GM19239 (cell line): ENCODE measurements at regions not wholly inside any gene's neighbourhood (a gene's known extent, or its start where the extent isn't known, plus 50 kb on each side); places are given as distances from the start of the nearest gene placed in this dataset.

Experiments
- DNase-seq: peaks from one replicate; pipeline ENCODE4 v3.0.0; 2011; ENCODE audit warnings: low spot score; ENCODE audit not compliant: insufficient read length
- FAIRE-seq: peaks from 2 replicates; lab custom pipeline; 2011; peaks lifted over from hg19 to GRCh38; lab: Jason Lieb, UNC

- DNase-seq (no peak), FAIRE-seq (no peak)
Observed at GRCh38 chr4:160825644-160826338, 1338.0 kb downstream of the FSTL5 start.

GRCh38 chr4:160826339-160826679, 1337.5 kb downstream of the FSTL5 start:
- DNase-seq = no peak
- FAIRE-seq = no peak

GRCh38 chr4:160831165-160831922, 1332.5 kb downstream of the FSTL5 start:
- DNase-seq (no peak), FAIRE-seq (no peak)

- DNase-seq (no peak), FAIRE-seq (no peak)
Observed at GRCh38 chr4:160835789-160836188, 1328.0 kb downstream of the FSTL5 start.

- DNase-seq (no peak), FAIRE-seq (no peak)
Observed at GRCh38 chr4:160836431-160836830, 1327.4 kb downstream of the FSTL5 start.

- no peak for FAIRE-seq
Observed at GRCh38 chr4:160846121-160846520, 1317.7 kb downstream of the FSTL5 start.

GRCh38 chr4:160847228-160847627, 1316.6 kb downstream of the FSTL5 start:
- DNase-seq (no peak), FAIRE-seq (no peak)

More at GRCh38 chr4:160846121-160846520, 1317.7 kb downstream of the FSTL5 start:
- no peak for DNase-seq

- FAIRE-seq (no peak), DNase-seq (no peak)
Observed at GRCh38 chr4:160848489-160848888, 1315.3 kb downstream of the FSTL5 start.

GRCh38 chr4:160848901-160849760, 1314.7 kb downstream of the FSTL5 start:
- FAIRE-seq = no peak
- DNase-seq = no peak

GRCh38 chr4:160864253-160864652, 1299.5 kb downstream of the FSTL5 start:
- DNase-seq (no peak), FAIRE-seq (no peak)

- FAIRE-seq = no peak
Observed at GRCh38 chr4:160869899-160870298, 1293.9 kb downstream of the FSTL5 start.

GRCh38 chr4:160872491-160872890, 1291.3 kb downstream of the FSTL5 start:
- no peak for FAIRE-seq
- DNase-seq = no peak

More at GRCh38 chr4:160869899-160870298, 1293.9 kb downstream of the FSTL5 start:
- DNase-seq = no peak

GRCh38 chr4:160877087-160877790, 1286.6 kb downstream of the FSTL5 start:
- FAIRE-seq (no peak), DNase-seq (no peak)

- DNase-seq = no peak
- FAIRE-seq = no peak
Observed at GRCh38 chr4:160880180-160880579, 1283.6 kb downstream of the FSTL5 start.

GRCh38 chr4:160887668-160888067, 1276.1 kb downstream of the FSTL5 start:
- DNase-seq = no peak
- FAIRE-seq = no peak

GRCh38 chr4:160894128-160894527, 1269.7 kb downstream of the FSTL5 start:
- FAIRE-seq (no peak), DNase-seq (no peak)

- DNase-seq (no peak), FAIRE-seq (no peak)
Observed at GRCh38 chr4:160894809-160895208, 1269.0 kb downstream of the FSTL5 start.

GRCh38 chr4:160927311-160927710, 1236.5 kb downstream of the FSTL5 start:
- FAIRE-seq (no peak), DNase-seq (no peak)

GRCh38 chr4:160928482-160928881, 1235.3 kb downstream of the FSTL5 start:
- FAIRE-seq (no peak), DNase-seq (no peak)

GRCh38 chr4:160947653-160948052, 1216.1 kb downstream of the FSTL5 start:
- no peak for DNase-seq
- FAIRE-seq = no peak
